Heart left ventricle (tissue), 16 donors: ENCODE measurements at regions not wholly inside any gene's neighbourhood (a gene's known extent, or its start where the extent isn't known, plus 50 kb on each side); places are given as distances from the start of the nearest gene placed in this dataset.

Source experiments
- ATAC-seq, 4 donors: fragments of 200-7000 bp; cut with Tn5 transposase; one replicate each; pipeline ENCODE4 v1.9.1; 2020 to 2022; ENCODE audit warnings: moderate library complexity in 4 of 4, mild to moderate bottlenecking in 3 of 4, moderate number of reproducible peaks in 1 of 4
- DNase-seq, 5 donors: peaks; one replicate each; pipeline ENCODE4 v3.0.0-alpha.2; 2020
- H3K27ac ChIP-seq, 12 donors: fragments of 200-600 bp; sonication (generic) in 4 of 12; one replicate each; pipeline versions ENCODE4 v1.5.0 to v1.8.0; 2016 to 2022; ENCODE audit warnings: mild to moderate bottlenecking in 2 of 12
- H3K27me3 ChIP-seq, 9 donors: fragments of 200-600 bp; sonication (generic) in 2 of 9; one replicate each; pipeline versions ENCODE4 v1.5.1 to v1.8.0; 2016 to 2022; ENCODE audit warnings: mild to moderate bottlenecking in 3 of 9
- H3K36me3 ChIP-seq, 9 donors: fragments of 200-600 bp; sonication (generic) in 2 of 9; one replicate each; pipeline versions ENCODE4 v1.5.0 to v1.8.0; 2018 to 2022; ENCODE audit warnings: mild to moderate bottlenecking in 2 of 9
- H3K4me1 ChIP-seq, 12 donors: fragments of 200-600 bp; sonication (generic) in 4 of 12; one replicate each; pipeline versions ENCODE4 v1.5.0 to v1.8.0; 2016 to 2022; ENCODE audit warnings: mild to moderate bottlenecking in 3 of 12
- H3K4me3 ChIP-seq, 12 donors: fragments of 200-600 bp; sonication (generic) in 4 of 12; one replicate each; pipeline versions ENCODE4 v1.5.0 to v1.8.0; 2017 to 2022; ENCODE audit warnings: mild to moderate bottlenecking in 9 of 12, moderate library complexity in 4 of 12
- H3K9me3 ChIP-seq, 12 donors: fragments of 200-600 bp; sonication (generic) in 4 of 12; one replicate each; pipeline versions ENCODE4 v1.5.0 to v1.8.0; 2016 to 2022; ENCODE audit warnings: mild to moderate bottlenecking in 1 of 12
- CTCF ChIP-seq, 12 donors: fragments of 200-600 bp; sonication (generic) in 4 of 12; IDR thresholded peaks; one replicate each; pipeline versions ENCODE4 v1.5.0 to v1.8.0; 2018 to 2022; ENCODE audit warnings: antibody characterized with exemption in 12 of 12, mild to moderate bottlenecking in 5 of 12
- POLR2A ChIP-seq, 2 donors: fragments of 450-650 bp; IDR thresholded peaks; one replicate each; pipeline ENCODE4 v1.6.1; 2017; ENCODE audit warnings: antibody characterized with exemption in 2 of 2, mild to moderate bottlenecking in 2 of 2, moderate library complexity in 2 of 2
- WGBS, 4 donors: extraction: QIAGEN DNeasy Blood & Tissue Kit in 2 of 4; methylation state at CpG; one replicate each; pipeline versions ENCODE4 v1.1.5 to v1.1.7; 2013 to 2018; 5-methylcytosine and 5-hydroxymethylcytosine counted together
- intact Hi-C, 10 donors: fragments of 100-400 bp; cut with DNase I; formaldehyde crosslinking; loops; one replicate each; pipeline versions ENCODE4 v1.11.1 to v1.14.2; 2022
- donor health status: ischemic (EF 13 %, LVEDD 7.1; RV severe dilation, severe dysfunction).
- donor health status: healthy with polysubstance abuse.
- donor health status: DM: no; HTN: yes; CAD: no.
- donor health status: DM: no; HTN: no; CAD: no.
- donor health status: ischemic (EF 25% LVEDD 6.9; RV normal size, moderate dysfunction).
- donor health status: ischemic (EF 25% LVEDD 5.7; RV mildly dilated, moderate dysfunction).
- donor health status: healthy.
- donor health status: DM: yes; HTN: yes; CAD: no.
- donor health status: ischemic (EF 35%, LVEDD 5.7; RV mildly dilated, moderate dysfunction).
- donor health status: nonischemic (EF 11% LVEDD 7.7; RV severe dilation, severe dysfunction).
- donor health status: DM: yes; HTN: yes; CAD: no.
- donor health status: PGD.
- donor health status: ischemic (EF 29% LVEDD 5.4; RV normal size, mild dysfunction).
- donor health status: nonischemic (EF 23%, LVEDD 6.1; RV moderate dilation, normal function).

DNA sequence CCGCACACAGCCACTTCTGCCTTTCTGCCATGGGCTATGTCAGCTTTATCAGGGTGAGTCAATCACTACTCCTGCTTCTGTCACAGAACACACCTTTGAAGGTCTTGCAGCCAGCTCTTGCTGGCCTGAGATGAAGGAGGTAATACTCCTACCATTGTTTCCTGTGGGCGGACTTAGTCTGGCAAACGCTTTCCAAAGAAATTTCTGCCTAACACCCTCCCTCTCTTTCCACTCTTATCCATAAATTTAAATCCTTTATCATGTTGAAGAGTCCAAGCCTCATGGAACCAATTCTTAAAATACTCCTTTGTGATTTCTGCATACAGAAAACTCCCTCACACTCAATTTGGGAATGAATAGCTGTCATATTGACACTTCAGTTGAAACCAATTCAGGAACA is 633.1 kb upstream of the CHRM3 start:
- DNase-seq (no peak), ATAC-seq (no peak)
- 72 to 80% (median 75%) methylated on average over 3 of the region's 3 CpGs for WGBS, 4 donors
- Histone ChIP-seq H3K4me1 (no peaks in the 10 kb centered on the region), H3K36me3 (no peaks in the 10 kb centered on the region), H3K9me3 (peaks cover 0 to 17% (median 0%) of the 10 kb centered on the region in 12 donors), H3K27me3 (no peaks in the 10 kb centered on the region), H3K27ac (no peak overlapping the region), H3K4me3 (no peak overlapping the region)
- TF ChIP-seq POLR2A (IDR thresholded peaks at IDR 0.05) (no peak), CTCF (IDR thresholded peaks at IDR 0.05) (no peak)
- intact Hi-C loops, result no loop called here

GRCh38 chr1:238752327-238752726 is 634.0 kb upstream of the CHRM3 start:
- intact Hi-C loops, result no loop called here
- peaks cover 0 to 26% (median 0%) of the 10 kb centered on the region in 12 donors for H3K9me3 ChIP-seq
- WGBS, 4 donors, result 89 to 92% (median 92%) methylated on average over 3 of the region's 3 CpGs

GRCh38 chr1:238745069-238745468 is 641.3 kb upstream of the CHRM3 start:
- 83 to 88% (median 86%) methylated on average over 13 of the region's 13 CpGs for WGBS, 4 donors

More at GRCh38 chr1:238752327-238752726, 634.0 kb upstream of the CHRM3 start:
- no peak overlapping the region for H3K27ac ChIP-seq
- no peak overlapping the region for H3K4me3 ChIP-seq
- TF ChIP-seq CTCF (IDR thresholded peaks at IDR 0.05), result no peak
- no peak for TF ChIP-seq POLR2A (IDR thresholded peaks at IDR 0.05)
- H3K36me3 ChIP-seq, result no peaks in the 10 kb centered on the region
- H3K27me3 ChIP-seq, result no peaks in the 10 kb centered on the region
- no peak for ATAC-seq
- DNase-seq, result no peak
- no peaks in the 10 kb centered on the region for H3K4me1 ChIP-seq

DNA sequence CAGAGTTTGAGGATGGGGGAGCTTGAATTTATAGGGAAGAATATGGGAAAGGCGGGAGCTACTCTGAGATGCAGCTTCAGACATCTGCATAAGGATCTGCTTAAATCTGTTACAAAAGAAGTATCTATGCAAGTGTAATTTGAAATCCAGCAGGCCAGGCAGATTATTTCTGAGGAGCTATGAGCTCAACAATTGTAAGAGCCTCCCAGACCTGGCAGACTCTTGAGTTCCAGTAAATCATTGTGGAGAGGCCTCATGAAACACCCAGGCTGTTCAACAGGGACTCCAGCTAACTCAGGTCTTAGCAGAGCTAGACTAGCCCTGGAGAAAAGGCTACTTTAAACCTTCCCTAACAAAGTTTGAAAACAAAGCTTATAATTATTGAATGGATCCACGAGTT is 647.5 kb upstream of the CHRM3 start:
- WGBS, 4 donors, result 55 to 65% (median 60%) methylated on average over 2 of the region's 2 CpGs
- ATAC-seq (no peak), DNase-seq (no peak)
- Histone ChIP-seq H3K4me3 (no peak overlapping the region), H3K27me3 (no peaks in the 10 kb centered on the region), H3K27ac (no peak overlapping the region), H3K9me3 (peaks cover 0 to 5% (median 0%) of the 10 kb centered on the region in 12 donors), H3K4me1 (no peaks in the 10 kb centered on the region), H3K36me3 (no peaks in the 10 kb centered on the region)
- intact Hi-C loops, result no loop called here
- TF ChIP-seq CTCF (IDR thresholded peaks at IDR 0.05) (no peak), POLR2A (IDR thresholded peaks at IDR 0.05) (no peak)

More at GRCh38 chr1:238745069-238745468, 641.3 kb upstream of the CHRM3 start:
- DNase-seq, result no peak
- no peaks in the 10 kb centered on the region for H3K27me3 ChIP-seq
- H3K27ac ChIP-seq, result no peak overlapping the region
- H3K9me3 ChIP-seq, result peaks cover 0 to 29% (median 15%) of the 10 kb centered on the region in 12 donors
- intact Hi-C loops, result no loop called here
- ATAC-seq, result no peak
- H3K36me3 ChIP-seq, result no peaks in the 10 kb centered on the region
- H3K4me3 ChIP-seq, result no peak overlapping the region
- TF ChIP-seq CTCF (IDR thresholded peaks at IDR 0.05) (no peak), POLR2A (IDR thresholded peaks at IDR 0.05) (no peak)
- H3K4me1 ChIP-seq, result no peaks in the 10 kb centered on the region
